ENCODE measurements at regions not wholly inside any gene's neighbourhood (a gene's known extent, or its start where the extent isn't known, plus 50 kb on each side); places are given as distances from the start of the nearest gene placed in this dataset.

GRCh38 chr2:139271149-139271548, 491.0 kb upstream of the NXPH2 start:
- no peak for TF ChIP-seq ARNT (IDR thresholded peaks at IDR 0.05)
- no peak for TF ChIP-seq ZNF384 (IDR thresholded peaks at IDR 0.05)
- TF ChIP-seq SP1 (IDR thresholded peaks at IDR 0.05) = no peak
- TF ChIP-seq TARDBP (IDR thresholded peaks at IDR 0.05) = no peak
- no peak for TF ChIP-seq FOXA1 (IDR thresholded peaks at IDR 0.05)
- no peak for TF ChIP-seq HDGF (IDR thresholded peaks at IDR 0.05; ENCODE audit: borderline replicate concordance)
- TF ChIP-seq FOXM1 (IDR thresholded peaks at IDR 0.05; ENCODE audit: borderline replicate concordance) = no peak
- no peak for TF ChIP-seq PKNOX1 (IDR thresholded peaks at IDR 0.05)
